B cell (primary cell): ENCODE measurements at regions not wholly inside any gene's neighbourhood (a gene's known extent, or its start where the extent isn't known, plus 50 kb on each side); places are given as distances from the start of the nearest gene placed in this dataset.
"Not testable (repeated sequence)": the region's sequence is repeated elsewhere in the genome, so short reads cannot be mapped to it uniquely, and the experiment has no call there.

ENCODE experiments used
- EZH2 ChIP-seq: IDR thresholded peaks from 2 replicates; pipeline ENCODE4 v1.6.1; 2012; ENCODE audit warnings: borderline replicate concordance, low read depth, mild to moderate bottlenecking, moderate library complexity, low read length; ENCODE audit not compliant: insufficient read depth, poor library complexity, severe bottlenecking
- TF ChIP-seq, protein P1 (sequence below): fragments of 200-600 bp; IDR thresholded peaks from one replicate; pipeline ENCODE4 v1.8.0; 2022; ENCODE audit warnings: antibody characterized with exemption, mild to moderate bottlenecking

DNA sequence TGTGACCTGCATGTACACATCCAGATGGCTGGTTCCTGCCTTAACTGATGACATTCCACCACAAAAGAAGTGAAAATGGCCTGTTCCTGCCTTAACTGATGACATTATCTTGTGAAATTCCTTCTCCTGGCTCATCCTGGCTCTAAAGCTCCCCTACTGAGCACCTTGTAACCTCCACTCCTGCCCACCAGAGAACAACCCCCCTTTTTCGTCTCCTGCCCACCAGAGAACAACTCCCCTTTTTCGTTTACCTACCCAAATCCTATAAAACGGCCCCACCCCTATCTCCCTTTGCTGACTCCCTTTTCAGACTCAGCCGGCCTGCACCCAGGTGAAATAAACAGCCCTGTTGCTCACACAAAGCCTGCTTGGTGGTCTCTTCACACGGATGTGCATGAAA, 212.2 kb downstream of the KITLG start:
- TF ChIP-seq, protein P1, sequence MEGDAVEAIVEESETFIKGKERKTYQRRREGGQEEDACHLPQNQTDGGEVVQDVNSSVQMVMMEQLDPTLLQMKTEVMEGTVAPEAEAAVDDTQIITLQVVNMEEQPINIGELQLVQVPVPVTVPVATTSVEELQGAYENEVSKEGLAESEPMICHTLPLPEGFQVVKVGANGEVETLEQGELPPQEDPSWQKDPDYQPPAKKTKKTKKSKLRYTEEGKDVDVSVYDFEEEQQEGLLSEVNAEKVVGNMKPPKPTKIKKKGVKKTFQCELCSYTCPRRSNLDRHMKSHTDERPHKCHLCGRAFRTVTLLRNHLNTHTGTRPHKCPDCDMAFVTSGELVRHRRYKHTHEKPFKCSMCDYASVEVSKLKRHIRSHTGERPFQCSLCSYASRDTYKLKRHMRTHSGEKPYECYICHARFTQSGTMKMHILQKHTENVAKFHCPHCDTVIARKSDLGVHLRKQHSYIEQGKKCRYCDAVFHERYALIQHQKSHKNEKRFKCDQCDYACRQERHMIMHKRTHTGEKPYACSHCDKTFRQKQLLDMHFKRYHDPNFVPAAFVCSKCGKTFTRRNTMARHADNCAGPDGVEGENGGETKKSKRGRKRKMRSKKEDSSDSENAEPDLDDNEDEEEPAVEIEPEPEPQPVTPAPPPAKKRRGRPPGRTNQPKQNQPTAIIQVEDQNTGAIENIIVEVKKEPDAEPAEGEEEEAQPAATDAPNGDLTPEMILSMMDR: not testable (repeated sequence)
- TF ChIP-seq EZH2: not testable (repeated sequence)
